ENCODE measurements at regions not wholly inside any gene's neighbourhood (a gene's known extent, or its start where the extent isn't known, plus 50 kb on each side); places are given as distances from the start of the nearest gene placed in this dataset.

DNA sequence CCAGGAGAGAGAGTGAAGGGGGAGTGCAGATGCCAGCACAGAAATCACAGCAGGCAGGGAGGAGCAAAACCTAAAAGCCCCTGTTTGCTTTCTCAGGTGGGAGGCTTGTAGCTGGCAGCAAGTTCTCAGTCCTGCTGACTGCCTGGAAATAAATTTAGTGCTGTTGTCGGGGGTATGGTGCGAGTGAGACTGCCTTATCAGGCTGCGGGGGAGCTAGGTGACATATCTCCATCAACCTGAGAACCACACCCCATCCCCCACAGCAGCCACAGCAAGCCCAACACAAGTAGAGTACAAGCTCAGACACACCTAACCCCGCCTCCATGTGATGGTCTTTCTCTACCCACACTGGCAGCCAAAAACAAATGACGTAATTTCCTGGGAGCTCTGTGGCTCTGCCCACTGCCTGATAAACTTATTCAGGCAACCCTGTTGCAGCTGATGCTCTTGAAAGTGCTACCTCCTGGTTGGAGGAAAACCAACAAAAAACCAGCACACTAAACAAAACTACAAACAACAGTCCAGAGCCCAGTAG, 953.4 kb upstream of the NDST4 start:
- no peak overlapping the region for H2AFZ ChIP-seq (ENCODE audit: low read length)
- no peak for TF ChIP-seq EZH2phosphoT487 (IDR thresholded peaks at IDR 0.05; ENCODE audit: borderline replicate concordance)
- TF ChIP-seq, protein P1, sequence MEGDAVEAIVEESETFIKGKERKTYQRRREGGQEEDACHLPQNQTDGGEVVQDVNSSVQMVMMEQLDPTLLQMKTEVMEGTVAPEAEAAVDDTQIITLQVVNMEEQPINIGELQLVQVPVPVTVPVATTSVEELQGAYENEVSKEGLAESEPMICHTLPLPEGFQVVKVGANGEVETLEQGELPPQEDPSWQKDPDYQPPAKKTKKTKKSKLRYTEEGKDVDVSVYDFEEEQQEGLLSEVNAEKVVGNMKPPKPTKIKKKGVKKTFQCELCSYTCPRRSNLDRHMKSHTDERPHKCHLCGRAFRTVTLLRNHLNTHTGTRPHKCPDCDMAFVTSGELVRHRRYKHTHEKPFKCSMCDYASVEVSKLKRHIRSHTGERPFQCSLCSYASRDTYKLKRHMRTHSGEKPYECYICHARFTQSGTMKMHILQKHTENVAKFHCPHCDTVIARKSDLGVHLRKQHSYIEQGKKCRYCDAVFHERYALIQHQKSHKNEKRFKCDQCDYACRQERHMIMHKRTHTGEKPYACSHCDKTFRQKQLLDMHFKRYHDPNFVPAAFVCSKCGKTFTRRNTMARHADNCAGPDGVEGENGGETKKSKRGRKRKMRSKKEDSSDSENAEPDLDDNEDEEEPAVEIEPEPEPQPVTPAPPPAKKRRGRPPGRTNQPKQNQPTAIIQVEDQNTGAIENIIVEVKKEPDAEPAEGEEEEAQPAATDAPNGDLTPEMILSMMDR (conservative IDR thresholded peaks at IDR 0.05; ENCODE audit: low read length) = no peak
- no peak overlapping the region for H3K4me2 ChIP-seq (ENCODE audit: low read depth, low read length, poor library complexity, severe bottlenecking)

DNA sequence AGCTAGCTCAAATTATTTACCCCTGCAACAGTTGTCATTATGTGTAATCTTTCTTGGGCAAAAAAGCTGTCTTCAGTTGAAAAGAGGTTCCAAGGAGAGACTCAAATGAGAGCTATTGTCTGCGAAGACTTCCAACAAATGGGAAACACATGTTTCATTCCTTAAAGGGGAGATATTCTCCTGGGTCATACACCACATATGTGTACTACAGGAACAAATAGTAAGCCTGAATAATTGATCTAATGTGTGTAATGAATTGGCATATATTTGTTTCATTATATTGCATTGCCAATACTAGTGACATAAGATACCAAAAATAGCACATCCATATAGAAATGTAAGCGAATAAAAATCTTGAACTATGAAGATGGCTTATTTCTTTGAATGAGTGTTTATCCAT, 950.9 kb upstream of the NDST4 start:
- Histone ChIP-seq H3K9ac (ENCODE audit: low read depth, low read length, poor library complexity, severe bottlenecking) (no peak overlapping the region), H3K4me1 (ENCODE audit: insufficient read depth, low read length, poor library complexity, severe bottlenecking) (no peaks in the 10 kb centered on the region), H3K4me3 (ENCODE audit: low read length, poor library complexity, severe bottlenecking) (no peak overlapping the region), H4K20me1 (ENCODE audit: insufficient read depth, low read length, poor library complexity, severe bottlenecking) (no peaks in the 10 kb centered on the region), H3K4me2 (ENCODE audit: low read depth, low read length, poor library complexity, severe bottlenecking) (no peak overlapping the region), H3F3A (ENCODE audit: low read depth) (no peaks in the 10 kb centered on the region), H3K9me3 (ENCODE audit: insufficient read depth, low read depth, low read length) (no peaks in the 10 kb centered on the region), H3K36me3 (ENCODE audit: insufficient read depth, low read length) (no peaks in the 10 kb centered on the region), H2AFZ (ENCODE audit: low read length) (no peak overlapping the region), H3K9me2 (replicated peaks; ENCODE audit: low read depth, low read length) (no peaks in the 10 kb centered on the region), H3K79me2 (ENCODE audit: insufficient read depth, low read length) (no peaks in the 10 kb centered on the region), H3K27me3 (ENCODE audit: insufficient read depth, low read length, poor library complexity, severe bottlenecking) (no peaks in the 10 kb centered on the region)
- TF ChIP-seq, protein P1 (conservative IDR thresholded peaks at IDR 0.05; ENCODE audit: low read length) = no peak
- no peak for TF ChIP-seq EZH2phosphoT487 (IDR thresholded peaks at IDR 0.05; ENCODE audit: borderline replicate concordance)

More for the DNA sequence above, 953.4 kb upstream of the NDST4 start:
- Histone ChIP-seq H3K4me3 (ENCODE audit: low read length, poor library complexity, severe bottlenecking) (no peak overlapping the region), H3K36me3 (ENCODE audit: insufficient read depth, low read length) (no peaks in the 10 kb centered on the region), H3K79me2 (ENCODE audit: insufficient read depth, low read length) (no peaks in the 10 kb centered on the region), H4K20me1 (ENCODE audit: insufficient read depth, low read length, poor library complexity, severe bottlenecking) (no peaks in the 10 kb centered on the region), H3K27me3 (ENCODE audit: insufficient read depth, low read length, poor library complexity, severe bottlenecking) (no peaks in the 10 kb centered on the region), H3K9me2 (replicated peaks; ENCODE audit: low read depth, low read length) (no peaks in the 10 kb centered on the region), H3F3A (ENCODE audit: low read depth) (no peaks in the 10 kb centered on the region), H3K9ac (ENCODE audit: low read depth, low read length, poor library complexity, severe bottlenecking) (no peak overlapping the region), H3K9me3 (ENCODE audit: insufficient read depth, low read depth, low read length) (no peaks in the 10 kb centered on the region), H3K4me1 (ENCODE audit: insufficient read depth, low read length, poor library complexity, severe bottlenecking) (no peaks in the 10 kb centered on the region)

DNA sequence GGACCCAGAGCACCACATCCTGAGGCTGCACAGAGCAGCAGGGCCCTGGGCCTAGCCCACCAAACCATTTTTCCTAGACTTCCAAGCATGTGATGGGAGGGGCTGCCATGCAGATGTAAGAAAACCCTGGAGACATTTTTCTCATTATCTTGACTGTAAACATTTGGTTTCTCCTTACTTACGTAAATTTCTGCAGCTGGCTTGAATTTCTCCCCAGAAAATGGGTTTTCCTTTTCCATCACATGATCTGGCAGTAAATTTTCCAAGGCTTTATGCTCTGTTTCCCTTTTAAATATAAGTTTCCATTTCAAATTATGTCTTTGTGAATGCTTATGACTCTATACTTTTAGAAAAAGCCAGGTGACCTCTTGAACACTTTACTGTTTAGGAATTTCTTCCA, 945.9 kb upstream of the NDST4 start:
- H3K9ac ChIP-seq (ENCODE audit: low read depth, low read length, poor library complexity, severe bottlenecking) = no peak overlapping the region
- H4K20me1 ChIP-seq (ENCODE audit: insufficient read depth, low read length, poor library complexity, severe bottlenecking) = no peaks in the 10 kb centered on the region
- H3K4me3 ChIP-seq (ENCODE audit: low read length, poor library complexity, severe bottlenecking) = no peak overlapping the region
- TF ChIP-seq, protein P1 (conservative IDR thresholded peaks at IDR 0.05; ENCODE audit: low read length) = no peak
- TF ChIP-seq EZH2phosphoT487 (IDR thresholded peaks at IDR 0.05; ENCODE audit: borderline replicate concordance) = no peak
- H2AFZ ChIP-seq (ENCODE audit: low read length) = no peak overlapping the region
- no peaks in the 10 kb centered on the region for H3K36me3 ChIP-seq (ENCODE audit: insufficient read depth, low read length)
- H3K9me3 ChIP-seq (ENCODE audit: insufficient read depth, low read depth, low read length) = no peaks in the 10 kb centered on the region
- H3K79me2 ChIP-seq (ENCODE audit: insufficient read depth, low read length) = no peaks in the 10 kb centered on the region
- no peaks in the 10 kb centered on the region for H3K27me3 ChIP-seq (ENCODE audit: insufficient read depth, low read length, poor library complexity, severe bottlenecking)
- H3K4me2 ChIP-seq (ENCODE audit: low read depth, low read length, poor library complexity, severe bottlenecking) = no peak overlapping the region
- no peaks in the 10 kb centered on the region for H3K4me1 ChIP-seq (ENCODE audit: insufficient read depth, low read length, poor library complexity, severe bottlenecking)
- H3F3A ChIP-seq (ENCODE audit: low read depth) = no peaks in the 10 kb centered on the region
- H3K9me2 ChIP-seq (replicated peaks; ENCODE audit: low read depth, low read length) = no peaks in the 10 kb centered on the region
